HCT116 (cell line): ENCODE measurements at regions not wholly inside any gene's neighbourhood (a gene's known extent, or its start where the extent isn't known, plus 50 kb on each side); places are given as distances from the start of the nearest gene placed in this dataset.

Experiments used
- ATAC-seq: fragments of 200-7000 bp; cut with Tn5 transposase; 2 replicates; pipeline ENCODE4 v1.9.1; 2020; ENCODE audit warnings: mild to moderate bottlenecking, moderate library complexity
- BruUV-seq: library from RNA; stranded (reverse); fragments of 400-500 nt; replicated peaks from 2 replicates; lab custom pipeline; 2021; lab: Mats Ljungman, UMichigan
- CTCF ChIA-PET: fragments of 300-600 bp; sonication (Branson Sonifier 250); formaldehyde crosslinking; loops from one replicate; lab custom pipeline; 2021; ENCODE audit warnings: antibody characterized with exemption; lab: Charles Lee
- POLR2A ChIA-PET: fragments of 300-600, 350-600 bp; sonication (Branson Sonifier 250); formaldehyde crosslinking; loops from one replicate; lab custom pipeline; 2021; ENCODE audit warnings: antibody characterized with exemption; lab: Charles Lee
- RAD21 ChIA-PET, 2 experiments: fragments of 300-600 bp; sonication (Branson Sonifier 250); formaldehyde crosslinking; loops; one replicate each; lab custom pipeline; 2023; ENCODE audit warnings: low total read pairs in 2 of 2; ENCODE audit not compliant: uncharacterized antibody in 2 of 2, unreplicated experiment in 2 of 2, low non-redundant PET in 1 of 2; lab: Charles Lee
- DNase-seq: peaks from one replicate; pipeline ENCODE4 v3.0.0-alpha.2; 2010; ENCODE audit warnings: low read depth, low spot score
- H2AFZ ChIP-seq: fragments of 200-600 bp; shearing (Covaris generic), sonication (generic); 2 replicates; pipeline ENCODE4 v1.6.1; 2017; ENCODE audit warnings: low read depth, mixed run types, mixed read lengths, antibody characterized with exemption, low read length; ENCODE audit not compliant: poor library complexity, severe bottlenecking
- H3K27ac ChIP-seq: 2 replicates; pipeline ENCODE4 v1.5.1; 2012; ENCODE audit warnings: low read depth, low read length
- H3K27me3 ChIP-seq: fragments of 200-600 bp; sonication (generic); 2 replicates; pipeline ENCODE4 v1.6.1; 2016; ENCODE audit warnings: mixed run types, low read length, mixed read lengths; ENCODE audit not compliant: insufficient read depth
- H3K36me3 ChIP-seq, 2 experiments: fragments of 200-500 bp in 1 of 2; fragments of 200-600 bp in 1 of 2; sonication (Bioruptor generic) in 1 of 2; sonication (generic) in 1 of 2; 2 replicates each; pipeline versions ENCODE4 v1.5.1 to v1.6.1; 2014 to 2016; ENCODE audit warnings: low read length in 2 of 2, inconsistent platforms in 1 of 2, mixed read lengths in 1 of 2, mixed run types in 1 of 2; ENCODE audit not compliant: insufficient read depth in 2 of 2, control insufficient read depth in 1 of 2
- H3K4me1 ChIP-seq, 2 experiments: fragments of 200-600 bp in 1 of 2; sonication (generic) in 1 of 2; 2 replicates each; pipeline versions ENCODE4 v1.5.1 to v1.6.1; 2012 to 2017; ENCODE audit warnings: low read length in 2 of 2, inconsistent platforms in 1 of 2, mild to moderate bottlenecking in 1 of 2, mixed read lengths in 1 of 2, mixed run types in 1 of 2, moderate library complexity in 1 of 2; ENCODE audit not compliant: insufficient read depth in 2 of 2, control insufficient read depth in 1 of 2
- H3K4me2 ChIP-seq: fragments of 200-600 bp; sonication (generic); 2 replicates; pipeline ENCODE4 v1.6.1; 2017; ENCODE audit warnings: mixed run types, low read length, mixed read lengths
- H3K4me3 ChIP-seq, 2 experiments: fragments of 200-600 bp in 1 of 2; sonication (generic) in 1 of 2; replicated peaks in 1 of 2; 2 replicates each; pipeline ENCODE4 v1.5.1; 2011 to 2016; ENCODE audit warnings: low read length in 2 of 2, control low read depth in 1 of 2, low read depth in 1 of 2, mild to moderate bottlenecking in 1 of 2, mixed read lengths in 1 of 2, mixed run types in 1 of 2
- H3K79me2 ChIP-seq: fragments of 200-600 bp; sonication (generic); 2 replicates; pipeline ENCODE4 v1.6.1; 2017; ENCODE audit warnings: mild to moderate bottlenecking, mixed run types, low read length, moderate library complexity, mixed read lengths; ENCODE audit not compliant: insufficient read depth
- H3K9ac ChIP-seq: fragments of 200-600 bp; sonication (generic); 2 replicates; pipeline ENCODE4 v1.6.1; 2016; ENCODE audit warnings: low read length, mixed read lengths
- H3K9me2 ChIP-seq: fragments of 200-600 bp; sonication (generic), shearing (Covaris generic); 2 replicates; pipeline ENCODE4 v1.6.1; 2017; ENCODE audit warnings: mixed run types, mild to moderate bottlenecking, moderate library complexity; ENCODE audit not compliant: insufficient read depth
- H3K9me3 ChIP-seq, 2 experiments: fragments of 200-500 bp in 1 of 2; fragments of 200-600 bp in 1 of 2; sonication (Bioruptor generic) in 1 of 2; sonication (generic) in 1 of 2; 2 replicates each; pipeline ENCODE4 v1.6.1; 2014 to 2017; ENCODE audit warnings: low read length in 2 of 2, mixed read lengths in 2 of 2, inconsistent platforms in 1 of 2, low read depth in 1 of 2, mild to moderate bottlenecking in 1 of 2, mixed run types in 1 of 2, moderate library complexity in 1 of 2; ENCODE audit not compliant: control insufficient read depth in 1 of 2, insufficient read depth in 1 of 2
- H4K20me1 ChIP-seq: fragments of 200-600 bp; sonication (generic), shearing (Covaris generic); 2 replicates; pipeline ENCODE4 v1.6.1; 2017; ENCODE audit warnings: mixed run types, mild to moderate bottlenecking, moderate library complexity; ENCODE audit not compliant: insufficient read depth
- CEBPB ChIP-seq: IDR thresholded peaks from 2 replicates; pipeline ENCODE4 v1.6.1; 2012; ENCODE audit warnings: low read depth
- EGR1 ChIP-seq: IDR thresholded peaks from 2 replicates; pipeline ENCODE4 v1.6.1; 2012; ENCODE audit warnings: low read depth
- EZH2phosphoT487 ChIP-seq: fragments of 200-600 bp; IDR thresholded peaks from 2 replicates; pipeline ENCODE4 v1.6.1; 2018; ENCODE audit warnings: antibody characterized with exemption, borderline replicate concordance
- JUND ChIP-seq: IDR thresholded peaks from 2 replicates; pipeline ENCODE4 v1.6.1; 2012
- POLR2A ChIP-seq: IDR thresholded peaks from 2 replicates; pipeline ENCODE4 v1.7.0; 2011; ENCODE audit warnings: borderline replicate concordance; ENCODE audit not compliant: insufficient read depth, insufficient read length; ENCODE audit errors: extremely low read depth
- RAD21 ChIP-seq: IDR thresholded peaks from 2 replicates; pipeline ENCODE4 v1.6.1; 2012; ENCODE audit warnings: low read depth, mild to moderate bottlenecking
- SP1 ChIP-seq: IDR thresholded peaks from 2 replicates; pipeline ENCODE4 v1.6.1; 2012; ENCODE audit warnings: low read depth
- SRF ChIP-seq: IDR thresholded peaks from 2 replicates; pipeline ENCODE4 v1.6.1; 2012; ENCODE audit warnings: low read depth
- TCF7L2 ChIP-seq: IDR thresholded peaks from 2 replicates; pipeline ENCODE4 v1.7.0; 2011; ENCODE audit warnings: borderline replicate concordance, inconsistent platforms; ENCODE audit not compliant: insufficient read depth, insufficient read length; ENCODE audit errors: extremely low read depth
- YY1 ChIP-seq: IDR thresholded peaks from 2 replicates; pipeline ENCODE4 v1.6.1; 2011; ENCODE audit warnings: low read length, low read depth, moderate library complexity, mild to moderate bottlenecking; ENCODE audit not compliant: insufficient replicate concordance; ENCODE audit errors: extremely low read depth
- ZNF274 ChIP-seq: fragments of 200-500 bp; sonication (Bioruptor generic); IDR thresholded peaks from 2 replicates; pipeline ENCODE4 v1.6.1; 2014; ENCODE audit warnings: mild to moderate bottlenecking, low read depth, low read length, inconsistent platforms
- intact Hi-C: fragments of 100-400 bp; cut with micrococcal nuclease; formaldehyde crosslinking; loops from 2 replicates; pipeline ENCODE4 v1.10.0; 2022
- TF ChIP-seq, protein P1 (sequence below): IDR thresholded peaks from 2 replicates; pipeline ENCODE4 v1.6.1; 2012
- TF ChIP-seq, protein P2 (sequence below): IDR thresholded peaks from 2 replicates; pipeline ENCODE4 v1.6.1; 2012
- TF ChIP-seq, protein P3 (sequence below), 3 experiments: fragments of 200-600 bp in 1 of 3; sonication (generic) in 1 of 3; IDR thresholded peaks in 2 of 3; conservative IDR thresholded peaks in 1 of 3; 2 replicates each; pipeline ENCODE4 v1.5.1; 2012 to 2017; ENCODE audit warnings: low read depth in 2 of 3, low read length in 2 of 3, antibody characterized with exemption in 1 of 3, borderline replicate concordance in 1 of 3, control low read depth in 1 of 3, mild to moderate bottlenecking in 1 of 3, mixed read lengths in 1 of 3, mixed run types in 1 of 3, moderate library complexity in 1 of 3; ENCODE audit not compliant: insufficient read depth in 1 of 3

DNA sequence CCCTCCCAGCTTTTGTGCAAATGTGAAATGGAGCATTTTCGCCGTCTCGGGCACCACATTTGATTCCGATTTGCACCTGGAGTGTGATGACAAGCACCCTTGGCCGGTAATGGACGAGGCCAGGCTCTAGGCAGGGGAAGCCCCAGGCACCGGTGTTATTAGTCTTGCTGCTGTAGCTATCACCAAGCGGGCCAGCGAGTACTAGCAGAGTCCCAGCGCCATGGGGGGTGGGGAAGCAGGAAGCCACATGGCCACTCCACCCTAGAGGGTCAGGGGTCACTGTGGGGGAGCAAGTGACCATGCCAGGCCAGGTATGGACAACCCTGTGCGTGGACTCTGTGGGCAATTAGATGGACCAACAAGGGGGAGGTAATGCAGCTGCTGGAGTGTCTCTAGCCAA lies 88.8 kb downstream of the CPZ start:
- BruUV-seq: no TSS peak
- Histone ChIP-seq H2AFZ (no peak overlapping the region), H3K4me3 (no peak overlapping the region), H3K79me2 (no peaks in the 10 kb centered on the region), H3K27me3 (peaks cover 47% of the 10 kb centered on the region; the same call in 1 of the 2 replicates)
- RAD21 ChIA-PET: no interaction called here
- intact Hi-C loops: no loop called here
- TF ChIP-seq EZH2phosphoT487 (no peak), SRF (no peak), YY1 (no peak), ZNF274 (no peak), CEBPB (no peak), SP1 (no peak), JUND (no peak), POLR2A (no peak), TCF7L2 (no peak), RAD21 (no peak), EGR1 (no peak)
- TF ChIP-seq, protein P1, sequence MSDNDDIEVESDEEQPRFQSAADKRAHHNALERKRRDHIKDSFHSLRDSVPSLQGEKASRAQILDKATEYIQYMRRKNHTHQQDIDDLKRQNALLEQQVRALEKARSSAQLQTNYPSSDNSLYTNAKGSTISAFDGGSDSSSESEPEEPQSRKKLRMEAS: no peak
- TF ChIP-seq, protein P2, sequence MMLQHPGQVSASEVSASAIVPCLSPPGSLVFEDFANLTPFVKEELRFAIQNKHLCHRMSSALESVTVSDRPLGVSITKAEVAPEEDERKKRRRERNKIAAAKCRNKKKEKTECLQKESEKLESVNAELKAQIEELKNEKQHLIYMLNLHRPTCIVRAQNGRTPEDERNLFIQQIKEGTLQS: no peak
- TF ChIP-seq, protein P3, sequence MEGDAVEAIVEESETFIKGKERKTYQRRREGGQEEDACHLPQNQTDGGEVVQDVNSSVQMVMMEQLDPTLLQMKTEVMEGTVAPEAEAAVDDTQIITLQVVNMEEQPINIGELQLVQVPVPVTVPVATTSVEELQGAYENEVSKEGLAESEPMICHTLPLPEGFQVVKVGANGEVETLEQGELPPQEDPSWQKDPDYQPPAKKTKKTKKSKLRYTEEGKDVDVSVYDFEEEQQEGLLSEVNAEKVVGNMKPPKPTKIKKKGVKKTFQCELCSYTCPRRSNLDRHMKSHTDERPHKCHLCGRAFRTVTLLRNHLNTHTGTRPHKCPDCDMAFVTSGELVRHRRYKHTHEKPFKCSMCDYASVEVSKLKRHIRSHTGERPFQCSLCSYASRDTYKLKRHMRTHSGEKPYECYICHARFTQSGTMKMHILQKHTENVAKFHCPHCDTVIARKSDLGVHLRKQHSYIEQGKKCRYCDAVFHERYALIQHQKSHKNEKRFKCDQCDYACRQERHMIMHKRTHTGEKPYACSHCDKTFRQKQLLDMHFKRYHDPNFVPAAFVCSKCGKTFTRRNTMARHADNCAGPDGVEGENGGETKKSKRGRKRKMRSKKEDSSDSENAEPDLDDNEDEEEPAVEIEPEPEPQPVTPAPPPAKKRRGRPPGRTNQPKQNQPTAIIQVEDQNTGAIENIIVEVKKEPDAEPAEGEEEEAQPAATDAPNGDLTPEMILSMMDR (IDR thresholded peaks at IDR 0.05 in 2 of 3, conservative IDR thresholded peaks at IDR 0.05 in 1 of 3; ENCODE audit: borderline replicate concordance in 1 of 3, insufficient read depth in 1 of 3, low read depth in 2 of 3, low read length in 2 of 3): no peak
- TF ChIP-seq, all 23 proteins: peak for 0
- ATAC-seq: no peak
- no peak for DNase-seq
- H3K27ac ChIP-seq: no peak overlapping the region
- CTCF ChIA-PET: no interaction called here
- no peaks in the 10 kb centered on the region for H3K36me3 ChIP-seq
- H3K9ac ChIP-seq: no peak overlapping the region
- H4K20me1 ChIP-seq: no peaks in the 10 kb centered on the region
- no peaks in the 10 kb centered on the region for H3K9me3 ChIP-seq
- POLR2A ChIA-PET: no interaction called here
- H3K9me2 ChIP-seq: no peaks in the 10 kb centered on the region
- no peaks in the 10 kb centered on the region for H3K4me1 ChIP-seq
- no peak overlapping the region for H3K4me2 ChIP-seq
